HG02623 (cell line): ENCODE measurements at regions not wholly inside any gene's neighbourhood (a gene's known extent, or its start where the extent isn't known, plus 50 kb on each side); places are given as distances from the start of the nearest gene placed in this dataset.
A peak's percentile ranks its signal among the peaks of the same experiment; 100 is the strongest.

ENCODE experiments used
- ATAC-seq: cut with Tn5 transposase; IDR thresholded peaks from one replicate; pipeline ENCODE4 v1.9.1; 2021; ENCODE audit warnings: moderate library complexity; ENCODE audit not compliant: unreplicated experiment

DNA sequence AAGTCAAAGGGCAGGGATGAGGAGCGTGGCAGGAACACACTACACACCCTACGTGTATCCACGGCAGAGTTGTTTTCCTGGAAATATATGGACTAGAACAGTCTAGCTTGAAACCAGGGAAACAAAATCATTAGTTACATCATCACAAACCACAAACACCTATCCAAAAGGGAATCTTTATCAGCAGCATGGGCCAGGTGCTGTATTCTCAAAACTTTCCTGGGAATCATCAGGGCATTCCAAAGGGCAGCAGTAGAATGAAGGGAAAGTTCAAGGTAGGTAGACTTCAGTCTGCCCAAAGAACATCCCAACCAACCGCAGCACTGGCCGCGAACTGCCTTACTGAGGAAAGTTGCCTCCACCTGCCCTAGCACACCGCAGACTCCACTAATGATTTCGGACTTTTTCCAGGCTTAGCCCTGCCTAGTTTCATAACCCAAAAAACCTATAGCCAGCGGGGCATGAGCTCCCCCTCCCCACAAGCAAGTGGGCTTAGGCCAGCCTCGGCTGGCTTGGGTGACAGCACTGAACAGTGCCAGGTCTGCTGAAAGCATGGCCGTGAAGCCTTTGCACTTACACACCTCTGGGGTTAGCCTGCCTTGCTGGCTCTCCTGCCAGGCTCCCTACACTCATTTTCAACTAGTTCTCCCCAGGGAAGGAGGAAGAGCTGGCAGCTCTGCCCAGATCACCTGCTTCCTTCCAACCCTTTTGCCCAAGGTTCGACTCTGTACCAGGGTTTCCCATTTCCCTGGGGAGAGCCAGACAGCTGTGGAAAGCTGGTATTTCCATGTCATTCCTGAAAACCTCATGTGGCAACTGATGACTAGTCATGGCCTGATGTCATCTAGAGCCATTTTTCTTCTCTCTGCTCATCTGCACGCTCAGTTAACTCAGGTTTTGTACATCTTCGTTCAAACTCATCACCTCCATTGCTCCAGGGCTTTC is 77.3 kb upstream of the UBAC2 start:
- no peak for ATAC-seq

- no peak for ATAC-seq
These were observed 76.6 kb upstream of the UBAC2 start for GRCh38 chr13:99124046-99124400.

GRCh38 chr13:99124794-99125316 is 75.8 kb upstream of the UBAC2 start:
- peak; percentile 69 for ATAC-seq

DNA sequence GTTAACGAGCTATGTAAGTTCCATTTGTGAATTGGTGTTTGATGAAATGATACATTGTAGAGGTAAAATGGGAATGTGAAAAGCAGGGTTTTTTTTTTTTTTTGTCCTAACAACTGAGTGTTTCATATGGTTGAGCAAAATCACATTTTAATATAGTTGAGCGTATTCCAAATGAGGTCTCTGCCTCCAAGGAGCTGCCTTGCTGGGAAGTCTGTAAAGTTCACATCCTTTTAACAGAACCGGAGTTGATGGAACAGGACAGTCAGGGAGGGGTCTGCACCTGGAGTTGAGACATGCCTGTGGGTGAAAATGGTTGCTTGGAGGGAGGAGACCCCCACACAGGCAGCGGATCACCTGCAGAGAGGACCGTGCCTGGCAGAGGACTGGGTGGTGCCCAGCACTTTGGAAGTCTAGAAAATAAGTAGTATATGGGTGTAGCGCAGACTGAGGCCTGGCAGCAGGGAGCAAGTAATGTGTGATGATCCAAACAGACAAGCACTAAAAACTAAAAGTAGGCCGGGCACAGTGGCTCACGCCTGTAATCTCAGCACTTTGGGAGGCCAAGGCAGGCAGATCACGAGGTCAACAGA is 75.2 kb upstream of the UBAC2 start:
- no peak for ATAC-seq

DNA sequence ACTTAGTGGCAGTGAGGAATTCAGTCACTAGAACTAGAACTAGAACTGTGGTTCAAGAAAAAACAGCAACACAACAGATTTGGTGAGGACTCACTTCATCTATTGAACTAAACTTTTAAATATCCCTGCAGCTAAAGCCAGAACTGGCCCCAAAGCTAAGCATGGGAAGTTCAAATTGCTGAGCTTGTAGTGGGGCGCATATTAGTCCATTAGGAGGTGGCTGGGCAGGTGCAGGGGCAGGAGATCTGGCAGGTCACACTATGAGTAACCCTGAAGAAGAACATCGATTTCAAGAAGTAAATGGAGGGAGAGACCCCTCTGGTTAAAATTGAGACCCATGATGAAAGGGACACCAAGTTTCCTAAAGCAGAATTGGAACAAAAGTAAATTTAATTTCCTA is 73.8 kb upstream of the UBAC2 start:
- no peak for ATAC-seq

DNA sequence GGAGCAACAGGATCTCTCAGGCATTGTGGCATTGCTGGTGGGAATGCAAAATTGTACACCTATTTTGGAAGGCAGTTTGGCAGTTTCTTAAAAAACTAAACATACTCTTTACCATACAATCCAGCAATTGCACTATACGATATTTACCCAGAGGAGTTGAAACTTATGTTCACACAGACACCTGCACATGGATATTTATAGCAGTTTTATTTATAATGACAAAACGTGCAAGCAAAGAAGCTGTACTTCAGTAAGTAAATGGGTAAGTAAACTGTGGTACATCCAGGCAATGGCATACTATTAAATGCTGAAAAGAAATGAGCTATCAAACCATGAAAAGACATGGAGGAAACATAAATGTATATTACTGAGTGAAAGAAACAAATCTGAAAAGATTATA is 71.6 kb upstream of the UBAC2 start:
- ATAC-seq, result no peak

- ATAC-seq, result no peak
These were observed 70.7 kb upstream of the UBAC2 start for GRCh38 chr13:99129951-99130350.

- no peak for ATAC-seq
These were observed 69.2 kb upstream of the UBAC2 start for GRCh38 chr13:99131410-99131809.

- no peak for ATAC-seq
These were observed 68.3 kb upstream of the UBAC2 start for GRCh38 chr13:99132295-99132835.

DNA sequence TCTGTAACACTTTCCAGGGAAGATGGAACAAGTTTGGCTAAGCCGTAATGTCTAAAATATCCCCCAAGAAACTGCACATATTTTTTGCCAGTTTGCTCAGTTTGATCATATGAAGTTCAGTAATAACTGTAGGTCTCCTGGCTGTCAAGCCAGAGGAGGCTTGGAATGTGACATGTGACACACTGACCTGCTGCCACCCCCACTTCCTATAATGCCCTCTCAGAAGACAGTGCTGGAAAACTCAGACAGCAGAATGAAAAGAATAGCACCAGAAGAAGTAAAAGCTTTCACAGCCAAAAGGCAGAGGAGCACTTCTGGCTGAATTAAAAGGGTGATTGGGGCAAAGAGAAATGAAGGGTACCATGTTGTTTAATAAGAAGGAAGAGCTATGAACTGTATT is 67.4 kb upstream of the UBAC2 start:
- no peak for ATAC-seq

- no peak for ATAC-seq
These were observed 66.8 kb upstream of the UBAC2 start for GRCh38 chr13:99133848-99134247.

DNA sequence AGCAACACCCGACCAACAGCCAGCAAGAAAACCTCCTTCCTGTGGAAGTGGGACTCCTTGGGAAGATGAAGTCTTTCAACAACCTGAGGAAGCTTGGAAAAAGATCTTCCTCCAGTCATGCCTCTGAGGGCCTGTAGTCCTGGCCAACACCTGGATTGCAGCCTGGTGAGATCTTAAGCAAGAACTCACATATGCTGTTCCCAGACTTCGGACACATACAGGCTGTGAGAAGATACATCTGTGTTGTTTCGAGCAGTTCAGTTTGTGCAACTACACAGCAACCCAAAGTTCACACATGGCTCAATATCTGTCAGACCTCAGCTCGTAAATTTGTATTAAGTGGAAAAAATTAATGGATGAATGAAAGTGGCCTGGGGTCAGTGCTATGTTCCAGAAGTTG is 65.1 kb upstream of the UBAC2 start:
- ATAC-seq, result no peak

DNA sequence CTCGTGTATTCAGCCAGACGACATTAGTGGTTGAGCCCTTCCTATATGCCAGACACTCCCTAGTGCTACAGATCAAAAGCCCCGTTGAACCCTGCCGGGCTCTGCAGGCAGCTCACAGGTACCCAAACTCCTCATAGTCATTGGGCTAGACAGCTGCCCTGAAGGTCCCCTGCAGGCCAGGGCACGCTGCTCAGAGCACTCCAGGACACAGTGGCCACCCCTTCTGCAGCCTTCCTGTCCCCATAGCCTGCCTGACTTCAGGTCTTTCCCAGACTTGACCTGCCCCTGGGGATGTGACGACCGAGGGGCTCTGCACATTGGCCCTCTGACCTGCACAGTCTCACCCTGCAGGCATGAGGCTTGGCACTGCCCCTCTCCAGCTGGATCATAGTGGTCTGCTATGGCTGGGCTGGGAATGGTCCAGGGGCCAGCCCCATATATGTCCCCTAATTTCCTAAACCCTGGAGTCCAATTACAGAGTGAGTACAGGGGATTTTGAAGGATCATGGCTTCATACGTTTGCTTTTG is 64.2 kb upstream of the UBAC2 start:
- ATAC-seq, result no peak

DNA sequence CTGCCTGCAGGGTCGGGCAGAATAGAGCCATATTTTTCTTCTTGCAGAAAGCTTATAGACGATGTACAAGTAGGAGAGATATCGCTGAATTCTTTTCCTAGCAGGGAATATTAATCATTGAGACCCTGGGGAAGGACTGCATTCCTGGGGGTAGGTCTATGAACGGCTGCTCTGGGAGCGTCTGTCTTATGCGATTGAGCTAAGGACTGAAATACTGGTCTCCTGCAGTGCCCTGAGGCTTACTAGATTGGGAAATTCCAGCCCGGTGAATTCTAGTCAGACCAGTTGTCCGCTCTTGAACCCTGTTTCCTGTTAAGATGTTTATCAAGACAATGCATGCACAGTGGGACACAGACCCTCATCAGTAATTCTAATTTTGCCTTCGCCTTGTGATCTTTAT is 59.8 kb upstream of the UBAC2 start:
- no peak for ATAC-seq

DNA sequence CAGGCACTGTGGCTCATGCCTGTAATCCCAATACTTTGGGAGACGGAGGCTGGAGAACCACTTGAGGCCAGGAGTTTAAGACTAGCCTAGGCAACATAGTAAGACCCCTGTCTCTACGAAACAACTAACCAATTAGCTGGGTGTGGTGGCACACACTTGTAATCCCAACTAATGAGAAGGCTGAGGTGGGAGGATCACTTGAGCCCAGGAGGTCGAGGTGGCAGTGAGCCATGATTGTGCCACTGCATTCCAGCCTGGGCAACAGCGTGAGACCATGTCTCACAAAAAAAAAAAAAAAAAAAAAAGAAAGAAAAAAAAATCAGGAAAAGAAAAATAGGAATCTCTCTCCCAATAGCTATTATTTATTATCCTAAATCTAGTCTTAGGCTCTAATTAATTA is 56.8 kb upstream of the UBAC2 start:
- ATAC-seq, result no peak

DNA sequence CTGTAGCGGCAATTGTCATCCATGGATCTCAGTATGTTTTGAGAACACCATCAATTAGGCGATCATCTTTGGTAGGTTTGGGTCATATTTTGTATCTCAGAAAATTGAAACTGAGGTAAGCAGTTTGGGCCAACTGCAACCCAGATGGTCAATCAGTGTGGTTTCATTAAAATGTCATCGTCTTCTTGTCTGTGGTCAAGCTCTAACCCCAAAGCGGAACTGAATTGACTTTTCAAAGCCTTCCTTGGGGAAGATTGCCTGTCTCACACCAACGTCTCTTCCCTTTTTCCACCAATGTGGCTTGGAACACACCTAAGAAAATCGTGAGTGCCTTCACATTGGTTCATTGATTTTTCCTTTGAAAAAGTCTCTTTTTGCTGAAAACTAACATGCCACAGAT is 56.3 kb upstream of the UBAC2 start:
- ATAC-seq, result no peak

GRCh38 chr13:99145461-99145860 is 55.2 kb upstream of the UBAC2 start:
- ATAC-seq, result no peak

DNA sequence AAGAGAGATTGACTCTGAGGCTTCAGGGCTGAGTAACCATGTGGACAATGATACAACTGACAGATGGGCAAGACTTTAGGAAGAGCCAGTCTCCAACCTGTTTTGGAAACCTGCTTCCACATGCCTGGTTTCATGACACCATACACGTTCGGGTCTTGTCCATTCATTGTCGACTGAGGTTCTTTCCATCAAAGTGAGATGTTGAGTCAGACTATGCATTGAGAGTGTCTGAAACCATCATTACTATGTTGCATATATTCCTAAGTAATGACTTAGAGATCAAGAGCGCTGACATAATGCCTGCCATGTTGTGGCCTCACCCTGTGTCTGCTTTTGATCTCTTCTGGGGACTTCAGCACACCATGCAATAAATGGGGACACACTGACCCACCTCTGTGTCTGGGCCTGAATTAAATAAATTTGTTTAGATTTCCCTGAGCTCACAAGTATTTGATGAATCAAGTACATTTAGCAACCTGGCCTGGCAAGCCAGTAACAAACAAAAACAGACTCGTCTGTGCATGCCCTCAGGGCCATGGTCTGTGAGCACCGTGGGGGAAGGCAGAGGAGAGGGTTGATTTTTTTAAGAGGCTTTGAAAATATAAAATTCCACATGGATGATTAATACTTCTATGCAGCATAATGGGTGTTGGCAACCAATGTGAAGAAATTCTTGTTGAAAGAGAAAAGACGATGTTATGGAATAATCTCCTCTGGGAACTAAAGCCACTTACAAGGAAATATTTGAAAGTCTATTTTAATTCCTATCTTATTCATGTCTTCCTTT is 49.9 kb upstream of the UBAC2 start:
- ATAC-seq, result no peak
